ENCODE measurements at regions not wholly inside any gene's neighbourhood (a gene's known extent, or its start where the extent isn't known, plus 50 kb on each side); places are given as distances from the start of the nearest gene placed in this dataset.

DNA sequence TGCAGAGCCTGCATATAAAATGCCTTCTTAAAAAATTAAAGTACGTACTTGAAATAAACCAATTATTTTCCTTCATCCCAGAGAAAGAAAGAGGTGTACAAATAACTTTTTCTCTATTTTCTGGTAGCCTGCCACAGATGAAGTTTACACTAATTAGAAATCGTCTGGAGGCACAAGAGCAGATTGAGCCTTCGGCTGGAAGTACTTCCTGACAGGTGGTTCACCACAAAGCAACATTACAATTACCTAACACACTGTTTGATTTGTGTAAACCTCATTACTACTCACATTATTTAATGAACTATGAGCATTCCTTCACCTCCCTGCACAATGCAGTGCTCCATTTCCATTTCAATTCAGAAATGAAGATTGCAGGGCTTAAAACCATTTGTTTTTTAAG is 856.1 kb downstream of the SI start (continued):
- TF ChIP-seq PBX3 (IDR thresholded peaks at IDR 0.05): no peak

- no peak overlapping the region for H3K27ac ChIP-seq (ENCODE audit: low read depth in 2 of 2, low read length in 1 of 2)
- H3K27me3 ChIP-seq (ENCODE audit: insufficient read depth): no peaks in the 10 kb centered on the region
- no peaks in the 10 kb centered on the region for H3K9me3 ChIP-seq
- ChIA-PET CTCF (no interaction called here), POLR2A (no interaction called here)
- H3K4me3 ChIP-seq (ENCODE audit: low read depth in 2 of 2, low read length in 1 of 2): no peak overlapping the region
- H3K4me2 ChIP-seq: no peak overlapping the region
- 9% methylated on average over 1 of the region's 1 CpG for WGBS (ENCODE audit: low lambda C conversion rate)
- H3F3A ChIP-seq (replicated peaks; ENCODE audit: insufficient read depth): no peaks in the 10 kb centered on the region
- TF ChIP-seq RFX5 (IDR thresholded peaks at IDR 0.05; ENCODE audit: low read length) (no peak), RXRA (IDR thresholded peaks at IDR 0.05; ENCODE audit: borderline replicate concordance, low read depth) (no peak), MEF2A (IDR thresholded peaks at IDR 0.05; ENCODE audit: borderline replicate concordance, low read depth) (no peak), FOXJ3 (CRISPR knock-in tag; IDR thresholded peaks at IDR 0.05) (no peak), USF1 (IDR thresholded peaks at IDR 0.05; ENCODE audit: borderline replicate concordance, low read depth) (no peak), TCF12 (IDR thresholded peaks at IDR 0.05) (no peak), YY1 (IDR thresholded peaks at IDR 0.05; ENCODE audit: low read depth) (no peak), MXI1 (IDR thresholded peaks at IDR 0.05; ENCODE audit: low read depth, low read length) (no peak)
- TF ChIP-seq, protein P1, sequence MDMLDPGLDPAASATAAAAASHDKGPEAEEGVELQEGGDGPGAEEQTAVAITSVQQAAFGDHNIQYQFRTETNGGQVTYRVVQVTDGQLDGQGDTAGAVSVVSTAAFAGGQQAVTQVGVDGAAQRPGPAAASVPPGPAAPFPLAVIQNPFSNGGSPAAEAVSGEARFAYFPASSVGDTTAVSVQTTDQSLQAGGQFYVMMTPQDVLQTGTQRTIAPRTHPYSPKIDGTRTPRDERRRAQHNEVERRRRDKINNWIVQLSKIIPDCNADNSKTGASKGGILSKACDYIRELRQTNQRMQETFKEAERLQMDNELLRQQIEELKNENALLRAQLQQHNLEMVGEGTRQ (IDR thresholded peaks at IDR 0.05; ENCODE audit: borderline replicate concordance, low read depth, low read length): no peak
- no peaks in the 10 kb centered on the region for H3K36me3 ChIP-seq (replicated peaks in 1 of 2; ENCODE audit: control insufficient read depth in 1 of 2, insufficient read depth in 2 of 2, low read length in 1 of 2)
- H3K9me2 ChIP-seq: no peaks in the 10 kb centered on the region
- no peaks in the 10 kb centered on the region for H4K20me1 ChIP-seq (ENCODE audit: insufficient read depth)
- no peak overlapping the region for H2AFZ ChIP-seq (ENCODE audit: low read depth)
- no peaks in the 10 kb centered on the region for H3K4me1 ChIP-seq (ENCODE audit: control insufficient read depth in 1 of 2, insufficient read depth in 2 of 2, low read depth in 1 of 2, low read length in 1 of 2)
- no peak for DNase-seq
- H3K9ac ChIP-seq: no peak overlapping the region
- no peaks in the 10 kb centered on the region for H3K79me2 ChIP-seq (ENCODE audit: insufficient read depth)
Measured at GRCh38 chr3:164221297-164221696, 857.0 kb downstream of the SI start.

GRCh38 chr3:164209363-164209762 is 868.9 kb downstream of the SI start:
- 69% methylated on average over 1 of the region's 1 CpG for WGBS (ENCODE audit: low lambda C conversion rate)
- Histone ChIP-seq H3K4me3 (ENCODE audit: low read depth in 2 of 2, low read length in 1 of 2) (no peak overlapping the region), H3F3A (replicated peaks; ENCODE audit: insufficient read depth) (no peaks in the 10 kb centered on the region), H3K9ac (no peak overlapping the region), H3K27me3 (ENCODE audit: insufficient read depth) (no peaks in the 10 kb centered on the region), H3K9me2 (no peaks in the 10 kb centered on the region), H3K36me3 (replicated peaks in 1 of 2; ENCODE audit: control insufficient read depth in 1 of 2, insufficient read depth in 2 of 2, low read length in 1 of 2) (no peaks in the 10 kb centered on the region), H3K9me3 (no peaks in the 10 kb centered on the region), H2AFZ (ENCODE audit: low read depth) (no peak overlapping the region), H3K4me1 (ENCODE audit: control insufficient read depth in 1 of 2, insufficient read depth in 2 of 2, low read depth in 1 of 2, low read length in 1 of 2) (no peaks in the 10 kb centered on the region; a peak in 1 of 4 replicates), H4K20me1 (ENCODE audit: insufficient read depth) (no peaks in the 10 kb centered on the region), H3K79me2 (ENCODE audit: insufficient read depth) (no peaks in the 10 kb centered on the region), H3K4me2 (no peak overlapping the region), H3K27ac (ENCODE audit: low read depth in 2 of 2, low read length in 1 of 2) (no peak overlapping the region)
- POLR2A ChIA-PET: no interaction called here
- DNase-seq: no peak
- TF ChIP-seq USF1 (IDR thresholded peaks at IDR 0.05; ENCODE audit: borderline replicate concordance, low read depth): no peak
- no peak for TF ChIP-seq POLR2AphosphoS5 (IDR thresholded peaks at IDR 0.05; ENCODE audit: low read depth, low read length)
- no peak for TF ChIP-seq YY1 (IDR thresholded peaks at IDR 0.05; ENCODE audit: low read depth)
- TF ChIP-seq TAF1 (IDR thresholded peaks at IDR 0.05; ENCODE audit: borderline replicate concordance, low read depth, low read length): no peak
- no peak for TF ChIP-seq EZH2phosphoT487 (IDR thresholded peaks at IDR 0.05; ENCODE audit: borderline replicate concordance, low read depth)
- no peak for TF ChIP-seq REST (IDR thresholded peaks at IDR 0.05; ENCODE audit: low read depth, low read length)
- TF ChIP-seq GABPA (IDR thresholded peaks at IDR 0.05; ENCODE audit: low read depth): no peak
- no peak for TF ChIP-seq PBX3 (IDR thresholded peaks at IDR 0.05)
- no peak for TF ChIP-seq RXRA (IDR thresholded peaks at IDR 0.05; ENCODE audit: borderline replicate concordance, low read depth)
- TF ChIP-seq SIN3A (IDR thresholded peaks at IDR 0.05; ENCODE audit: borderline replicate concordance, low read depth, low read length): no peak
- CTCF ChIA-PET: interaction anchor here (1.5 kb wide), 1 partner anchor 18 kb away, joined by 3 read pairs; no protein-coding TSS in a partner anchor

All from SK-N-SH (cell line).